GM21381 (cell line): ENCODE measurements at regions not wholly inside any gene's neighbourhood (a gene's known extent, or its start where the extent isn't known, plus 50 kb on each side); places are given as distances from the start of the nearest gene placed in this dataset.
A peak's percentile ranks its signal among the peaks of the same experiment; 100 is the strongest.
"Not testable (repeated sequence)": the region's sequence is repeated elsewhere in the genome, so short reads cannot be mapped to it uniquely, and the experiment has no call there.

Source experiments
- ATAC-seq: cut with Tn5 transposase; IDR thresholded peaks from one replicate; pipeline ENCODE4 v1.9.1; 2021; ENCODE audit warnings: mild to moderate bottlenecking, moderate library complexity; ENCODE audit not compliant: unreplicated experiment

- no peak for ATAC-seq
Observed at GRCh38 chr2:61679096-61679495, 140.9 kb upstream of the XPO1 start.

GRCh38 chr2:61677942-61678341 is 139.8 kb upstream of the XPO1 start:
- ATAC-seq: no peak

GRCh38 chr2:61677306-61677705 is 139.2 kb upstream of the XPO1 start:
- no peak for ATAC-seq

GRCh38 chr2:61675204-61675603 is 137.0 kb upstream of the XPO1 start:
- ATAC-seq: no peak

GRCh38 chr2:61671561-61672315 is 133.6 kb upstream of the XPO1 start:
- no peak for ATAC-seq

GRCh38 chr2:61670591-61671501 is 132.7 kb upstream of the XPO1 start:
- ATAC-seq: peak; percentile 72

- no peak for ATAC-seq
Observed at GRCh38 chr2:61664190-61664589, 126.0 kb upstream of the XPO1 start.

- ATAC-seq: no peak
Observed at GRCh38 chr2:61662990-61663389, 124.8 kb upstream of the XPO1 start.

- no peak for ATAC-seq
Observed at GRCh38 chr2:61660511-61661388, 122.6 kb upstream of the XPO1 start.

GRCh38 chr2:61658841-61659780 is 121.0 kb upstream of the XPO1 start:
- no peak for ATAC-seq

- ATAC-seq: not testable (repeated sequence)
Observed at GRCh38 chr2:61649946-61650345, 111.8 kb upstream of the XPO1 start.

GRCh38 chr2:61649021-61649420 is 110.9 kb upstream of the XPO1 start:
- no peak for ATAC-seq

GRCh38 chr2:61647044-61647443 is 108.9 kb upstream of the XPO1 start:
- no peak for ATAC-seq

GRCh38 chr2:61645911-61646310 is 107.8 kb upstream of the XPO1 start:
- ATAC-seq: no peak

GRCh38 chr2:61643153-61643552 is 105.0 kb upstream of the XPO1 start:
- not testable (repeated sequence) for ATAC-seq

GRCh38 chr2:61640406-61640805 is 102.2 kb upstream of the XPO1 start:
- no peak for ATAC-seq

- ATAC-seq: no peak
Observed at GRCh38 chr2:61639721-61640120, 101.6 kb upstream of the XPO1 start.

GRCh38 chr2:61636686-61637085 is 98.5 kb upstream of the XPO1 start:
- no peak for ATAC-seq

- ATAC-seq: no peak
Observed at GRCh38 chr2:61634512-61634911, 96.4 kb upstream of the XPO1 start.

GRCh38 chr2:61633250-61633649 is 95.1 kb upstream of the XPO1 start:
- ATAC-seq: no peak
